Head of caudate nucleus (tissue), 42 donors: ENCODE measurements at regions not wholly inside any gene's neighbourhood (a gene's known extent, or its start where the extent isn't known, plus 50 kb on each side); places are given as distances from the start of the nearest gene placed in this dataset.
"Not testable (repeated sequence)": the region's sequence is repeated elsewhere in the genome, so short reads cannot be mapped to it uniquely, and the experiment has no call there.

ENCODE experiments used
- DNase-seq, 42 donors: peaks; one replicate each; pipeline versions ENCODE4 v3.0.0 to v3.0.0-alpha.2; 2020 to 2021; ENCODE audit warnings: mixed read lengths in 7 of 42
- intact Hi-C: fragments of 100-400 bp; cut with DNase I; formaldehyde crosslinking; loops from one replicate; pipeline ENCODE4 v1.15.0; 2022

DNA sequence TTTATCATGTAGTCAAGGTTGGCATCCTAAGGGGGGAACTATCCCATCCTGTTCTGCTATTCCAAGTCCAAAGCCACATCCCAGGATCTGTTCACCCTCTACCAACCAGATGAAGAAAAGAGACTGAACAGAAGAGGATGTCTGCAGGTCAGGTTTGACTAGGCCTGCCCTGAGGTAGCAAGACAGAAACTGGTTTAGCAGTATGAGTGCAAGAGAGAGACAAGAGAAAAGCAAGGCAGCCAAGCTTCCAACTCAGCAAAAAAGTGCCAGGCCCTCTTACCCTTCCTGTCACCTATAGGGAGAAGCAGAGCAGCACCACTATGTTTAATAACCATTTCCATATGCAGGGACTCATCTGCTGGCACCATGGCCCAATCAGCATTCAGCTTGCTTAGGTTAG, 320.8 kb upstream of the DUSP10 start:
- intact Hi-C loops = no loop called here
- no peak for DNase-seq

- DNase-seq = peak in 1 of 42 donors; percentile 26
- intact Hi-C loops = no loop called here
Observed at GRCh38 chr1:222061711-222062359, 319.9 kb upstream of the DUSP10 start.

DNA sequence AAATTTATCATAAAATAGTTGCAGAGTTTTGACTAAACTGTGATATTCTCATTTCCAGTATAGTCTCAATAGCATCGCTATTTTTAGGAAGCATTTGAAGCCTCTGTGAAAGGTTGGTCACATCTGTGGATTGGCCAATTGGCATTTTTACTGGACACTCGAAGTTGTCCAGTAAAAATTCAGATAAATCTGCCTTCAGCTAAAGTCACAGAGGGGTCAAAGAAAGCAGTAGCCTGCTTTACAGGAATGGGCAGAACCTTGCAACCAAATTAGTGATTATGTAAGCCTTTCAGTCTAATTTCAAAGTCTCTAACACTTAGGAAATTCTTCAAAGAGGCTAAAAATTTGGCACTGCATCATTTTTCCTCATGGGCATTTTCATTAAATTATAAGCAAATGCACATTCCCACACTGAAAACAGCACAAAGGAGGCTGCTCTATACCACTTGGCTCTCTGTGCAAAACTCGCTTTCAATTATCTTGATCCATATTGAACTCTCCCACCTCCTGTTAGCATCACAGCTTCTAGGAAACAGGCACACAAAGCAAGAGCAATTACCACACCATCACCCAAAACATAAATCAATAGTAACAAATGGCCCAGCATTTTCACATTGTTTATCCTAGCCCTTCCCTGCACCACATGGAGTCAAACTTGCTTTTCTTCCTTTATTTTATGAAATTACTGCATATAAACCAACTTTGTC, 318.5 kb upstream of the DUSP10 start:
- DNase-seq = no peak

GRCh38 chr1:222058249-222058648, 316.4 kb upstream of the DUSP10 start:
- DNase-seq = no peak
- intact Hi-C loops = no loop called here

More for the DNA sequence above, 318.5 kb upstream of the DUSP10 start:
- intact Hi-C loops = no loop called here

DNA sequence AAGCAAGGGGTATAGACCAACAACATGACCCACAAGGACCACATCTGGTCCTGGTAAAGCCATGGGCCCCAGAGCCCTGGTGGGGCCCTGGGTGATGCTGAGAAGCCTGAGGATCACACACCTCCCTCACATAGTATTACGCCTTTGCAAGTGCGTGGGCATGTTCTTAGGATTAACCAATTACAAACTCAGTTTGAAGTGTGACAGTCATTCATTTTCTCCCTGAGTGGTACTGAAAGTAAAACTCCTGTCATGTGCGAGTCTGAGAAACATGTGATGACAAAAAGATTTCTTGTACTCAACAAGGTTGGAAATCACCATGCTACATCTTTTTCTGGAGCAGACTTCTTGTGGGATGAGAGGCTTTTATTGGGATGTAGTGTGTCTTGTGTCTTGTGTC, 315.3 kb upstream of the DUSP10 start:
- intact Hi-C loops = no loop called here
- no peak for DNase-seq

GRCh38 chr1:222054416-222054815, 312.5 kb upstream of the DUSP10 start:
- intact Hi-C loops = no loop called here
- DNase-seq = peak in 2 of 42 donors; percentile 10 to 18

DNA sequence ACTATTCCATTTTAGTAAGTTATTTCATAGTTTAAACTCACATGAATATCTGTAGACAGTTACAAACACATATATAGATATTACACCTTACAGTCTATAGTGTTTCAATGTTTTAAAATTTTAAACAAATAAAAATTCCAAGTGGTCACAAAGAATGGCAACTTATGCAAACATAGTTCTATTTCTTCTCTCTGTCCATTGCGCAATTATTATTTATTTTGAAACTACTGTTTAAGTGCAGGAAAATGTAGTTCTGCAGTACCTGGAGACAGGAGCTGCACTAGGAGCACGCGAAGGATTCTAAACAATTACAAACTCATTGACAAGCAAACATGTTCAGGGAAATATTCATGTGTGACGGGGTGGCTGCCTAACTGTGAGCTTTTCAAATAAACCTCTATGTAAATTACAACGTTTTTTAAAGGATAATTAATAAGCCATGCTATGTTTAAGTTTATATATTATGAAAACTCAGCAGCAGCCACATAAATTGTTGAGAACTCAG, 312.0 kb upstream of the DUSP10 start:
- no peak for DNase-seq
- intact Hi-C loops = no loop called here

- intact Hi-C loops, DNase-seq: not testable (repeated sequence)
Observed at GRCh38 chr1:222051311-222051710, 309.4 kb upstream of the DUSP10 start.

- intact Hi-C loops, DNase-seq: not testable (repeated sequence)
Observed at GRCh38 chr1:222049661-222050060, 307.8 kb upstream of the DUSP10 start.

DNA sequence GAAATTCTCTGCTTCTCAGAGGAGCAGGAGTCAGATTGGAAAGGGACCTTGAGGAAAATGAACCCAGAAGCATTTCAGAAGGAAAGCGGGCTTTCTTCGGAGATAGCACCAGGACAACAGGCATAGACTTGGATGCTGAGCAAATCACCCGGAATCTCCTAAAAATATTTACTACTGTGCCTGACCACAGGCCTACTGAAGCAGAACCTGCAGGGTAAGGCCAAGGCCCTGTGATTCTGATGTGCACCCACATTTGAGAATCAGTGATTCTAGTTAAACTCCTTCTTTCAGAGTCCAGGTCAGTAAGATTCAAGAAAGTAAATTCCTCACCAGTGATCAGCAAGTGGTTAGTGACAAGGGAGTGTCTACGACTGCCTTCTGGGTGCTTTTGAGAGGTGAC, 307.3 kb upstream of the DUSP10 start:
- intact Hi-C loops = no loop called here
- DNase-seq = no peak

DNA sequence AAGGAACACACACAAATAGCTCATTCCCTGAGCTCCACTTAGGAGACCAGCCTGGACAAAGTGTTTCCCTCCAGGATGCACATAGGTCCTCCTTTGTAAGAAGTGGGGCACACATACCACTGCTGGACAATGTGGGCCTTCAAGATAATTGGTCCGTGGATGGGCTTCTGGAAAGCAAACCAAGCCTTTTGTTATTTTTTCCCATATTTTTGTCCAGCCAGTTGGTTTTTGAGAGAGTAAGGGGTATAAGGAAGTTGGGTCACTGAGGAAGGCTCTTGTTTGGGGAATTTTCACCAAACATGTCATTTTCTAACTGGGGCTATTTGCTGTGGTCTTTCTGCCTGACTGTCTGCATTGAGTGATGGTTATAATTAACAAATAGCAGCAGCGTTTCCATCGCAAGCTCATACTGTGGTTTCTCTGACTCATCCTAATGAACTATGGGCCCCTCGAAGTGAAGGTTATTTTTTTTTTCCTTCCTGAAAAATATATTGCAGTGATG, 306.3 kb upstream of the DUSP10 start:
- intact Hi-C loops = no loop called here
- no peak for DNase-seq

GRCh38 chr1:222047366-222047765, 305.5 kb upstream of the DUSP10 start:
- peak in 1 of 42 donors; percentile 16 for DNase-seq
- intact Hi-C loops = no loop called here

GRCh38 chr1:222046684-222047263, 304.9 kb upstream of the DUSP10 start:
- intact Hi-C loops = no loop called here
- DNase-seq = no peak

- intact Hi-C loops = no loop called here
- no peak for DNase-seq
Observed at GRCh38 chr1:222045786-222046185, 303.9 kb upstream of the DUSP10 start.

GRCh38 chr1:222045236-222045635, 303.3 kb upstream of the DUSP10 start:
- no peak for DNase-seq
- intact Hi-C loops = no loop called here

GRCh38 chr1:222043444-222044292, 301.8 kb upstream of the DUSP10 start:
- DNase-seq = peak in 25 of 42 donors; percentile 9 to 60 (median 30)
- intact Hi-C loops = no loop called here

- DNase-seq = no peak
- intact Hi-C loops = no loop called here
Observed at GRCh38 chr1:222042120-222042519, 300.2 kb upstream of the DUSP10 start.

DNA sequence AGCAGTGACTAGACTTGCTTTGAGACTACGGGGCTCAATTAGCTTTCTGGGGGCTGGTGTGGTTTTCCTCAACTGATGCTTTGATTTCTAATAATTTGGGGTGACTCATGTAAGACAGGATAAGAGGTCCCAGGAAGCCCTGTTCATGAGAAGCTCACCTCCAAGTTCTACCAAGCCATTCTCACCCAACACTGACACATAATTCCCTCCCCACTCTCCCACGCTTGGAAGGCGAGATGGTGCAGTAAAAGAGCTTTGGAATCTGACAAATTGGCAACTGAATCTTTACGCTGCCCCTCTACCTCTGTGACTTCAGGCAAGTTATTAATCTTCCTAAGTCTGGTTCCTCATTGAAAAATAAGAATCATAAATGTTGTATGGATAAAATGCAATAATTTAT, 299.1 kb upstream of the DUSP10 start:
- no peak for DNase-seq
- intact Hi-C loops = no loop called here

- intact Hi-C loops = no loop called here
- DNase-seq = no peak
Observed at GRCh38 chr1:222040121-222040805, 298.4 kb upstream of the DUSP10 start.
